Renal cortical epithelial cell (primary cell): ENCODE measurements at regions not wholly inside any gene's neighbourhood (a gene's known extent, or its start where the extent isn't known, plus 50 kb on each side); places are given as distances from the start of the nearest gene placed in this dataset.

ENCODE experiments used
- DNase-seq: peaks from one replicate; pipeline ENCODE4 v3.0.0-alpha.2; 2011; ENCODE audit warnings: low read depth

GRCh38 chrX:98371994-98372393 is 1488.3 kb downstream of the RPA4 start:
- DNase-seq: no peak

DNA sequence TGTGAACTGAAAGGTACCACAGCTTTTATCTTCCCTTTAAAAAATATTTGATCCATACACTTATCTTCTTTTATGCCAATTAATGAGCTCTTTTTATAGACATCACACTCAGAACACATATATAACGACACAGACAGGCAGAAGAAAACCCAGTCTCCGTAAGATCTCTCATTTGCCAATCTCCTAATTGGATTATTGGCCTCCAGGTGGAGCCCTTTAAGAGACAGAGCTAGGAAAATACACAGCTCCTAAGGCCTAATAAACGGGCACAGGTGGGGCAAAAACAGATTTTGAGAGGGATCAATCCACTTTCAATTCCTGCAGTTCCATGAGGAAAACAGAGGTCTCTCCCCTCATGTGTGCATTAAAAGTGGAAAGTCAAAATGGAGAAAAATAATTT is 1495.4 kb downstream of the RPA4 start:
- no peak for DNase-seq

DNA sequence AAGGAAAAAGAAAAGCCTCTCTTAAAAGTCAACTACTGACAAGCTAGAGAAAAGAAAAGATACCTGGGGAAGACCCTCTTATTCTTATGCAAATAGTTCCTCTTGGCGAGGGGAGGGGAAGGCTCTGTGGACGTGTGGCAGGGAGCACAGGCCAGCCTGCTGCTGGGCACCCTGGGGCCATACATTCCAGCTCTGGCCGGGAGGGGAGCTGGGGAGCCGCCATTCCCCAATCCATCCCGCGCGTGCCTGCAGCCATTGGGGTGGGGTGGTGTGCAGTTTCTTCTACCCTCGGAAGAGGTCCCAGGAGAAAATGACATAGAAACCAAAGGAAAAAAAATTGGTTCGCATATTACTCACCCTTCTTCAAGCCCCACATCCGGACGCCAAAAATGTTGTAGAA is 1496.4 kb downstream of the RPA4 start:
- no peak for DNase-seq

DNA sequence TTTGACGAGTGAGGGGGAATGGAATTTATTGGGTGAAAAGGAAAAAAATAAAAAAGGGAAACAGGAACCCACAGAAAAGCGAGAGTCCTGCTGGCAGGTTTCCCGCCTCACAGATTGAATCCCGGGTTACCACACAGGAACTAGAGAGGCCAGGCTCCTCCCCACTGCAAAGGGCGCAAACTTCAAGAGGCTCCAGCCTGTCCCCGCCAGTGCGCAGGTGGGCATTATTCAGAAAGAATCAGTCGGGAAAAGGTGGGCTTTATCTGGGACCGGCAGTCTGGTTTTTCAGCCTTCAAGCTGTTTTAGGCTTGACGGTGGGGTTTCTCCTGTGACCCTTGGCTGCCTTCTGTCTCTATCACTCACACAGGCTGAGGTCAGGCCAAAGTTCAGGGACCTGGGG is 1496.8 kb downstream of the RPA4 start:
- no peak for DNase-seq

DNA sequence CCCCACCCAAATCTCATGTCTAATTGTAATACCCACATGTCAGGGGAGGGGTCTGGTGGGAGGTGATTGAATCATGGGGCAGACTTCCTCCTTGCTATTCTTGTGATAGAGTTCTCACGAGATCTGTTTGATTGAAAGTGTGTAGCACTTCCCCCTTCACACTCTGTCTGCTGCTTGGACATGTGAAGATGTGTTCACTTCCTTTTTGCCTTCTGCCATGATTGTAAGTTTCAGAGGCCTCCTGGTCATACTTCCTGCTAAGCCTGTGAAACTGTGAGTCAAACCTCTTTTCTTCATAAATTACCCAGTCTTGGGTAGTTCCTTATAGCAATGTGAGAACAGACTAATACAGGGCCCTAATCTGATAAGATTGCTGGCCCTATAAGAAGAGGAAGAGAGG is 1514.8 kb downstream of the RPA4 start:
- DNase-seq: no peak

DNA sequence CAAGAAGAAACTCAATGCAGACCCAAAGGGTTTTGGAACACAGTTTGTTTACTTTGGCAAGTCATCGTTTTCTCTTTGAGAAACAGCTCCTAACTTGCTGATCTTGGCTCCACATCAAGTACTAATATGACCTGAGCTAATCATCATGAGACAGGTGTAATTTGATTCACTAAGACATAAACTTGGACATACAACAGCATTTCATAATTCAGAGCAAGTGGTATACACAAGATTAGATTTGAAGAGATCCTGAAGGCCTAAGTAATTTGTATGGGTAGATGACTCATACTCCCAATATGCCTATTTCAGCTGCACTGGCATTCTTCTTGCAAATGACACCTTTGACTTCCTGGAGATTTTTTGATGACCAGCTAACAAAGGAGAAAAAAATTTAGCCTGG is 1521.7 kb downstream of the RPA4 start:
- DNase-seq: peak; percentile 0

- DNase-seq: no peak
Observed at GRCh38 chrX:98407584-98407983, 1523.9 kb downstream of the RPA4 start.

- DNase-seq: no peak
Observed at GRCh38 chrX:98409867-98410266, 1526.2 kb downstream of the RPA4 start.

DNA sequence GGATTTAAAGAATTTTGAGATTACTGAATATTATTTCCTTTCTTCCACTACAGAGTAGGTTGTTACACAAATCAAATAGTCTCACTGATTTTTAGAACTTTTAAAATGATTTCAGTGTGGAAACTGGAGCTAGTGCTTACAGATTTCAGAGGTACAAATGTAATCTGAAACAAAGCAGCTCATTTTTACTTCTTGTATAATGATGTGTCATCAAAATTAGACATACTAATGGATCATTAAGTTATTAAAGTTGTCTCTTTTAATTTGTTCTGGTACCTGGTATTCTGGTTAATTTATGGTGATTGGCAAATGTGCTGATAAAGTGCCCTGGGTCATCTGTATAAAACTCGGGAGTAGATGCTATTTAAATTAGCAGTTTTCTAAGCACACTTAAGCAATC is 1528.3 kb downstream of the RPA4 start:
- DNase-seq: no peak

GRCh38 chrX:98422536-98422935 is 1538.8 kb downstream of the RPA4 start:
- DNase-seq: no peak

DNA sequence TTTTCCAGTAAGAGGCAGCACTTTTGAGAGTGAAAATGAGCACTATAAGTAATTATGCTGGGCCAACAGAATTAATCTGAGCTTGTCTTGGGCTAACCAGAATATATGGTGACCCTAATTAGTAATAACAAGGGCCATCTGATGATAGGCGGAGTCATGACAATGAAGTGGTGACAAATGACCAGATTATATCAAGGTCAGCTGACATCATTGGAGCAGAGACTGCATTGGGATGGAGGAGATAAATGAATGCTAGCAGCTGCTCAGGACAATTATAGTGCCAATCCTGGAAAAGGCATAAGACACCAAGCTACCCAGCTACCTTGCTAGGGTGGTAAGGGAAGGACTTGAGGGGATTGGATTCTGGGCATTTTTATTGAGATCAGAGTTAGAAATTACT is 1548.7 kb downstream of the RPA4 start:
- DNase-seq: no peak

DNA sequence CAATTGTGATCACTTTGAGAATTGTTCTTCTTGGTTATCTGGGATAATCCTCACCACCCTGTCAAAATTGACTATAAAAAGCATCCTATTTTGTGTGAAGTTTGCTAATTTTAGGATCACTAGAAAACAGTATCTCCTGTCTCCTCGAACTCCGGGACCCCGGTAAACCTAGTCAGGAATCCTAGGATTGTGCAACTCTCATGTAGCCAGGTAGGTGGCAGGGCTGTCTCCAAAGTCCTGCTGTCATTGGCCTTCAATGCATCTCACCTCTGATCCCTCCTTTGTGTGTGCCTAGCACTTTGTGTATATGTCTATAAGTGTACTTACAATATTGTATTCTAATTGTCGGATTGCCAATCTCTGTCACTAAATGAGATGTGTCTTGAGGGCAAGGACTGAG is 1564.8 kb downstream of the RPA4 start:
- no peak for DNase-seq

DNA sequence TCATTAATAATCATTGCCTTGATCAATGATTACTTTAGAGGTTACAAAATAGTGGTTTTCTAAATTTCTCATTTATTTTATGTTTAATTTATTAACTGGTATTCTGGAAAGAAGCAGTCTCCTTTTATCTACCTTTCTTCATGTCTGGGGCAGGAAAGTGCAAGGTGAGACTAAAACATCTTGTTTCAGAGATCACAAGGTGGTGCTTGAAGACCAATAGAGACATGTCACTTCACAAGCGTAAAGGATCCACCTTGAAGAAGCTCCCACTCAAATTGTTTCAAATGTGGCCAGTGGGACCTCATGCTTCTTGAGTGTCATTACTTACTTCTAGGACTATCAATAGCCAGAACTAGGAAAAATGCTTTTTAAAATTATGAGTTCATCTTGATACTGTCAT is 1568.7 kb downstream of the RPA4 start:
- no peak for DNase-seq

GRCh38 chrX:98459669-98460068 is 1576.0 kb downstream of the RPA4 start:
- DNase-seq: no peak

DNA sequence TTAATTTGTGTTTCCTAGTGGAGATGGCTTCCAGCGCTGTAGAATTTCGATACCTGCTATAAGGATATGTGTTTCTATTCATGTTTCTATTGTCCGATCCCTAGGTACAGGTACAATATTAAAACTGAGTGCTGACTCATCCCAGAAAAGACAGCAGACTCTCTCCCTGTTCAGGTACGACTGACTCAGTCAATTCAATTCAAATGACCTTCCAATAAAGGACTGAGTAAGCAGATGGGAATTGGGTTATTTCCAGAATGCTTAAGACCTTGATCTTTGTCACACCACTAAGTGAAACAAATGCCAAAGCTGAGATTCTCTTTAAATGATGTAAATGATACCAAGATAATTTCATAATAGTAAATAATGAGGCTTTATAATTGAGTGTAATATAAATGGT is 1596.9 kb downstream of the RPA4 start:
- DNase-seq: peak; percentile 2

DNA sequence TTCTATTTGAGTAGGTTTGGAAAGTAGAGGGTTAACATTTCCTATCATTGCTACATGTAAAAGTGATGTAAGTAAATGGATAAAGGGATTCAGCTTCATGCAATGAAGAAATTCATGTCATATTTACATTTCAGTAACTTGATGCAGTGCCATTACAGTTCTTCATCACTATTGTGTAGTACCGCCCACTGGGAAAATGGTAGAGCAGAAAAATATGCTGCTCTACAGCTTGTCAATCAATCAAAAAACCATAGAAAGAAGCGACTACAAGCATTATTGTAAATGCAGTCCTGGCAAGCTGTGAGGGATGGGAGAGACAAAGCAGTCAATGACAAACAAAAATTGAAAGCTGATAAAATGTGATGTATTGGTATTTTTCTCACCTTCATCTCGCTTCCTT is 1597.9 kb downstream of the RPA4 start:
- DNase-seq: no peak

GRCh38 chrX:98490670-98491069 is 1607.0 kb downstream of the RPA4 start:
- DNase-seq: no peak

DNA sequence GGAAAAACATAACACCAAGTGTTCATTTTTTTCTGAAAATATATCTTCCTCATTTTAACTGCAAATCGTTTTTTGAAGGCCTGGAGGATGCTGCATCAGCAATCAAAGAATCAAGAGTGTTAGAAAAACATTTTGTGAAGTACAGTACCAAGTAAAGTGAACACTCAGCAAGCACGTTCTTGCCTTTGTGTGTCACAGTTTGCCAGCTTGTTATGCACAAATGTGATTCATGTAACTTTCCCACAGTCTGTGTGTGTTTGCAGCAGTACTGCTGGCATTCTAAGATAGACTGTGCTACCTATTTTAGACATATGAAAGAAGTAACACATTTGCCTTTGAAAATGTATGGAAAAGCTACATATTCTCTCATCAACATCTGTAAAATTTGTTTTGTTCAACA is 1617.7 kb downstream of the RPA4 start:
- no peak for DNase-seq

DNA sequence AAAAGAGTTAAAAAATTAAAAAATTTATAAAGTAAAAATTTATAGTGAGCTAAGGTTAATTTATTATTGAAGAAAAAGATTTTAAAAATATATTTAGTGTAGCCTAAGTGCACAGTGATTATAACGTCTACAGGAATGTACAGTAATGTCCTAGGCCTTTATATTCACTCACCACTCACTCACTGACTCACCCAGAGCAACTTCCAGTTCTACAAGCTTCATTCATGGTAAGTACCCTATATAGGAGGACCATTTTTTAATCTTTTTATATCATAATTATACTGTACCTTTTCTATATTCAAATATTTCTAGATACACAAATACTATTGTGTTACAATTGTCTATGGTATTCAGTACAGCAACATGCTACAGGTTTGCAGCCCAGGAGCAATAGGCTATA is 1623.2 kb downstream of the RPA4 start:
- no peak for DNase-seq

DNA sequence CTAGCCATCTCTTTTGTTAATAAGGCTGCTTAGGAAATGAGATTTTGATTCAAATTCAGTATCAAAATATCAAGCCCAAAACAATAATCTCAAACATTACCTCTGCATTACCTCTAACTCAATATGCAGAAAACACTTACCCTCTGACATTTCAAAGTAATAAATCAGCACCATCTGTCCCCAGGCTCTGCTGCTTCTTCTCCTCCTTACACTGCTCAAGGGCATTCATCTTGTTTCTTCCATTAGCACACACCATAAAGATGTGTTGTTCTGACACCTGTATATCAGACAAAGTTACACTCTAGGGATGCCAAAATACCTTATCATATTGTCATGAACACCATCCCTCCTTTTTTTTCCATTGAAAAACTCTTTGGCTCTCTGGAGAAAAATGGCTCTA is 1630.3 kb downstream of the RPA4 start:
- no peak for DNase-seq

DNA sequence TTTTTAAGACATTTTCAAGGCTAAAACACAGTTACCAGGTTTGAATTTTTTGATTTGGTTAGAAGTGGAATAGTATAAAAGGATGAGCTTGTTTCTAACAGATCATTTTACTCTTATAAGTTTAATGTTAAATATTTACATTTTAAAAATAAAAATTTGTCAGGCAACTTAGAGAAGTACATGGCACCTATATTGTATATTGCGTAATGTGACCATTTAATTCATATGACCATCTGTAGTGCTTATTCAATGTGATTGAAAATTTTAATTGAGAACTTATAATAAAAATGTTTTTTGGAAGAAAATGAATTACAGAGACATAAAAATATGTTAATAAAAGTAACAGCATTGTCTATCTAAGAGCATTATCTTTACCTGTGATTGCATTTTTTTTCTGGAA is 1632.4 kb downstream of the RPA4 start:
- DNase-seq: no peak

GRCh38 chrX:98523026-98523425 is 1639.3 kb downstream of the RPA4 start:
- no peak for DNase-seq

- DNase-seq: no peak
Observed at GRCh38 chrX:98523521-98523920, 1639.8 kb downstream of the RPA4 start.

DNA sequence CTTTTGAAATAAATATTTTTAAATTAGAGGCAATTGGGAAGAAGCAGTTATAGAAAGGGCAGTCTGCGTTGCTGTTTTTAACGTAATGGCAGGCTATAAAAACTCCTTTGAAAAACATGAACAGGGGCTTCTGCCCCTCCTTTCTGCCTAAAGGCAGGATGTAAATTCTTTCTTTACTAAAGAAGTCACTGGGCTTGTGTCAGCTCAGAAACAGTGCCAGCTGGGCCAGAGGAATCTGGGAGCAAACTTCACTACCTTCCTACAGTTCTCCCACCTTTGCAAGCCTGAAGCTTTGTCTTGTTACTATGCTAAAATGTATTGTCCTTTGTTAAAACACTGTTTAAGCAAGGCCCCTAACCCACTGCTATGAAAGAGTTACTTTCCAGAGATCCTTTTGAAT is 1664.8 kb downstream of the RPA4 start:
- no peak for DNase-seq

DNA sequence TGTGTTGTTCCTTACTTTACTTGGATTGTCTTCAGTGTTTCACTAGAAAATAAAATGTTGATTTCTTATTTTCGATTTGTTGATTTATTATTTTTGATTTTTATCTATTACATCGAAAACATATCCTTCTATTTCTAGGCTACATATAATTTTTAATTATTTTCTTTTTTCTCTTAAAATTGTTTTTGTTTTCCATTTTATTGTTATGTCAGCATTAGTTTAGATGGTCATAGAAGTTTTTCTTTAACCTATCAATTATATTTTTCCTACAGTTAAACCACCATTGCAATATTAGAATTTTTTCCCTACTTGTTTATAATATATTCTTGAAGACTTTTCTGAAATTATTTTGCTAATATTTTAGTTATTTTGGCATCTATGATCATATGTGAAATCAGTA is 1685.1 kb downstream of the RPA4 start:
- DNase-seq: no peak
